Stimulated activated CD4-positive, alpha-beta T cell treated with anti-CD3 and anti-CD28 coated beads, Interleukin-1b, Interleukin-23, amount 100 ng/mL, for 48 hours (primary cell): ENCODE measurements at regions not wholly inside any gene's neighbourhood (a gene's known extent, or its start where the extent isn't known, plus 50 kb on each side); places are given as distances from the start of the nearest gene placed in this dataset.
"Not testable (repeated sequence)": the region's sequence is repeated elsewhere in the genome, so short reads cannot be mapped to it uniquely, and the experiment has no call there.

Experiments used
- DNase-seq: peaks from one replicate; pipeline ENCODE4 v3.0.0-alpha.2; 2020

DNA sequence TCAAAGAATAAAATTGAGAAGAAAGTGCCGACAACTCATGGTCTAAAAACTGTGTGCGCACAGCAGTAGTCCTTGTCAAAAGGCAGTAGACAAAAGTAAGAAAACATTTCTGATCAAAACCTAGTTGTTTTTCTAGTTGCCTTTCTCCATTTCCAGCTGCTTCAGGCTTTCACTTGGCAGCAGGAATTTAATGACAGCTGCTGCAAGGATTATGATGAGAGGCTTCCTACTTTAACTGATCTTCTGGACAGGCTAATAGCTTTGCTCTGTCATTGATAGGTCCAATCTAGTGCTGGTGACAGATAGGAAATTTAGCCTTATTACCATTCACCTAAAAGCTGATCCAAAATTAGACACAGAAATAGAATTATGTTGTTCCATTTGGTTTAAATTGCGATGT, 110.7 kb upstream of the SEMA3C start:
- DNase-seq: no peak

DNA sequence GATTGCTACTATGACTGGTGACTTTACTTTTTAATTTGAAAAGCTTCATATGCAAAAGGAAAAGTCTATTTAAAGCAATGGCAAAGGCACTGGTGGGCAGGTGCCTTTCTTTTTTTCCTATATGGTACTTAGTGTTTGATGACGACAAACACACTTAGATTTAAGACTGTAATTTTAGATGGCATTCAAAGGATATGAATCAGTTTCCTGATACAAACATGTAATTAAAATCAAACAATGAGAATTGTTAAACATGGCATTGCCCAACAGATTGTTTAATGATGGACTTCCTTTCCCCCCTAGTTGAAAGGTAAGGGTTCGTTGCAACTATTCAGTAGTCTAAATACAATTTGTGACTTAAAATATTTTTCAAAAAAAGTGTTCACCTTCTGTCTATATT, 106.5 kb upstream of the SEMA3C start:
- DNase-seq: no peak

DNA sequence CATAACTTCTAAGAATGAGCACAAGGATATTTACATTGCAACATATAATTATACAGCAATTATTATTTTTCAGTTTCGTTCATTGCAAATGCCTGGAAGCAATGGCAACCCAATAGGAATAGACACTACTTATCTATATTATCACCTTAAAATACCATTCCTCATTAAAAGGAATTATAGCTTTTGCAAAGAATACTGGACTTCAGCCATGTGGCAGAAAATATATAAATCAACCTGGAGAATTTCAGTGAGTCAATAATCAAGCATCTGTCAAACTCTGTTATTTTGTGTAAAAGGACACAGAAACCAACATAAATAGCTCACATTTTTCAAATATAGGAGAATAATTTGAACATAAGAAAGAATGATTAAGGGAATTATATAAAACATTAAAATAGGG, 96.1 kb upstream of the SEMA3C start:
- no peak for DNase-seq

DNA sequence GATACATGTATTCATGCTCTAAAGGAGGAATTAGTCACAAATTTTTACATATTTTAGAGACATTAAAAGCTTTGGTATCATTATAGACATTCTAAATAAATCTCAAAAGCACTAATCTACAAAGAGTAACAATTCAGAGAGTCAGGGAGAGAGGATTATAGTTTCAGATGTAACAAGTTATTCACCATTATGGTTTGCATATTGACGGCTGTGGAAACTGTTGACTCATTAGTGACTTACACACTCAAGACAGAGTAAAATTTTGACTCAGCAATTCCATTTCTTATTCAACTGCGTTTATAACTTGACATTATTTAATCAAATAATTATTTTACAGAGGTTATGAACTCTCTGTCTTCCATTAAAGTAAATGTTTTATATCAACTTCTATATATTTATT, 95.4 kb upstream of the SEMA3C start:
- DNase-seq: no peak

- DNase-seq: no peak
Observed at GRCh38 chr7:81013083-81013817, 94.4 kb upstream of the SEMA3C start.

DNA sequence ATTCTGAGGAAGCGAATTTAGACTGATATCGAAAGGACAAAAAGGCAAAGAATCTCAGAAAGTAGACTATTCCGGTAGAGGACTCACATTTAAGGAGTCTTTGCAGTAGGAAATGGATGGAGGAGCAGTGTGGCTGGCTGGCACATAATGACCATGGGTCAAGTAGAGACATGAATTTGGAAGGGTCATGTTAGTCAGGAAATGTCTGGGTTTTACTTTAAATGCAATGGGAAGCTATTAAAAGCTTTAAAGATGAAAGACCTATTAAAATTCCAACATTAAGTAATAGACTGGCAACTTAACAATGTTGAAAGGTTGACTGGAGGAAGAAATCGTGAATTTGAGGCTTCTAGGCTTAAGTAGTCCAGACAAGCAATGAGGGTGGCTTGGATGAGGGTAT, 90.0 kb upstream of the SEMA3C start:
- DNase-seq: no peak

DNA sequence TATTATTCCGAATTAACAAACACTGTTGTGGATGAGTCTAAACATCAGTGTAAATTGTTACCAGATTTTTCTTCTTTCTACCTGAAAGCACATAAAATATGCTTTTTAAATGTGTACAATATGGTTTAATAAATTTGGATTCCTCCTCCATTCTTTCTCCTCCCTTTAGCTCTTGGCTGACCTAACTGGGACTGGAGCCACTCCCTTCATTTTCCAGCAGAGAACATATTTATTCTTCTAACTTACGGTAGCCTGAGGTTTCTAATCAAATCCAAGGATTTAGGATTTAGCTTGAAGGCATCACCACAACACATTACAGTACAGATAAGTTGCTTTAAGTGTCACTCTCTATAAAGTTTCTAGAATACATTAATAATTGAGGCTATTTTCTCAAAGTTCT, 88.2 kb upstream of the SEMA3C start:
- no peak for DNase-seq

DNA sequence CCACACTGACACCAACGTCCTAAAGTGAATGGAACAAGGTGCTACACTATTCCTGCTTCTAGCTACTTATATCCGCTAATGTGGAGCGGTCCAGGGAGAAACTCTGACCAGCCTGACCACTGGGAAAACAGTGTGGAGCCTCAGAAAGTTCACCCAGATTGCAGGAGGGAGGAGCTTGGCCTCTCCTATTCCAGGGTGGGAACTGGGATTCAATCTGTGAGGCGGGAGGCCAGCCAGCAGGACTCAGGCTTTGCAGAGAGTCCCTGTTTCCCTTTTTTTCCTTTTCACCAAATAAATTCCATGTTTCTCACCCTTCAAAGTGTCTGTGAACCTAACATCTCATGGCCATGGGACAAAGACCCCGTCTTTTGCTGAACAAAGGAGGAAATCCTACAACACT, 86.4 kb upstream of the SEMA3C start:
- DNase-seq: no peak

DNA sequence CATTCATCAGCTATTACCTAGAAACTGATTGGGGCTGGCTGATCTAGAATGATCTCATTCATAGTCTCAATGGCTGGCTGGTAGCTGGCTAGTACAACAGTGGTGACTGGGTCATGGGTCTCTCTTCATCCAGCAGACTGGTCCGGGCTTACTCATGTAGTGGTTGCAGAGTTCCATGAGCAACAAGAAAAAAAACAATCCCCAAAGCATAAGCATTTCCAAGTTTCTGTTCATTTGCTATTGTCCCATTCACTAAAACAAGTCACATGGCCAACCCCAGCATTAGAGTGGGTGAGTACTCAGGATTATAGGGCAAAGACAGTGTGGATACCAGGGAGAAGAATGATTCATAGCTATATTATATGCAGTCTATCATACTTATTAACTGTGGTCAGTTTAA, 85.2 kb upstream of the SEMA3C start:
- DNase-seq: no peak

DNA sequence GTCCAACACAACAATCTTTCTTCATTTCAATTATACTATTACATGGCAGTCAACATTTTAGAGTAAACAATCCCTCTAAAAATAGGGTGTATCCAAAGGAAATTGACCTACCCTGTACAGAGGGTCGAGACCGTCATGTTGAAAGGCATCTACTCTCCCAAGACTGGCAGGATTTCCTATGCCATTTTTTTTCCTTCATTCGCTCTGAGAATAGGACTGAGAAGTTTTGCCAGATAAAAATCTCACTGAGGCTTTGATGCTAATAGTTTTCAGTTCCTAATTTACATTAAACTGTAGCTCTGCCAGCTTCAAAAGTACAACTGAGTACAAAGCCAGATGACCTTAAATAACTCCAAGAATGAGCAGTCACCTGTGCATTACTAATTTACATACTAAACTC, 84.5 kb upstream of the SEMA3C start:
- no peak for DNase-seq

GRCh38 chr7:81002421-81002820, 83.6 kb upstream of the SEMA3C start:
- DNase-seq: no peak

GRCh38 chr7:80999771-81000170, 80.9 kb upstream of the SEMA3C start:
- DNase-seq: no peak

DNA sequence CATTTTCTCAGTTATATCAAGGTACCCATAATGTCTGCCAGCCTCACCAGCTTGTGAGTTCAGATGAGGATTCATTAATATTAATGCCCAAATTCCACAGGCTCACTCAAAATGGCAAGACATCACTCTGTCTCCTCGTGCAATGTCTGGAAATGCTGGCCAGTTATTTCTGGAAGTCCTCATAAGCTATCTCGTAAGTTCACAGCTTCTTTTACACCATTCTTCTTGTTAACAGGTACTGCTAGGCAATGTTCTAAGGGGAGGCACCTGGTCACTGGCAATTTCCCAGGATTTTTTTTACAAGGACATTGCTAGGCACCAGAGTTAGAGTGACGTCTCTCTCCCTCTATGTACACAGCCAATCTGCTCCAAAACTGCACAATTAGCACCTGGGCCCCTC, 80.2 kb upstream of the SEMA3C start:
- no peak for DNase-seq

DNA sequence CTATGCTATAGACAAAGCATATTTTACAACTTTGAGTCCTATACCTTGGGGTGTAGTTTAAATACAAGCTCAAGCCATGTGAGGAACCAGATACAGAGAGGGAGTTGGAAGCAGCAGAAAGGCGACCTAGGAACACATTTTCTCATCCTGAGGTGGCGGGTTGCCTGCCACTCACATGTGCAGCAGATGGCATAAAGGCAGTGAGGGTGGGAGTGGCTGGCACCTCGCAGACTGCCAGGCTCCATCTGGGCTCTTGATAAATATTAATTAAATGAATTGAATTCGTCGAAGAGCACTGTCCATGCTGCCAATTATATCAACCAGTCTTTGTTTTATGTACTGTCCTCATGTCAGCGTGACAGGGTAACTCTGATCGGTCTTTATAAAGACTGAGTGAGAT, 79.0 kb upstream of the SEMA3C start:
- DNase-seq: no peak

- DNase-seq: not testable (repeated sequence)
Observed at GRCh38 chr7:80996236-80996635, 77.4 kb upstream of the SEMA3C start.

DNA sequence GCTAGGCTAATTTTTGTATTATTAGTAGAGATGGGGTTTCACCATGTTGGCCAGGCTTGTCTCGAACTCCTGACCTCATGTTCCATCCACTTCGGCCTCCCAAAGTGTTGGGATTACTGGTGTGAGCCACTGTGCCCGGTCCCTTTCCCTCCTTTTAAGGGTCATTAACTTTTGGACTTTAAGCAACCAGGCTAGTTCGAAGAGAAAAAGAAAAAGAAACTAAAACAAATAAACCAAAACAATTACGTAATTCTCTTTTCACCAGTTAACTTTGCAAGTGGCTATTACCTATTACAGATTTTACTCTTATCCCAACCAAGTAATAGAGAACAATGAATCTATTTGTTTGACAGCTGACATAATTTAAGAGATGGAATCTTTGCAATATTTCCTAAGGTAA, 72.8 kb upstream of the SEMA3C start:
- DNase-seq: no peak

DNA sequence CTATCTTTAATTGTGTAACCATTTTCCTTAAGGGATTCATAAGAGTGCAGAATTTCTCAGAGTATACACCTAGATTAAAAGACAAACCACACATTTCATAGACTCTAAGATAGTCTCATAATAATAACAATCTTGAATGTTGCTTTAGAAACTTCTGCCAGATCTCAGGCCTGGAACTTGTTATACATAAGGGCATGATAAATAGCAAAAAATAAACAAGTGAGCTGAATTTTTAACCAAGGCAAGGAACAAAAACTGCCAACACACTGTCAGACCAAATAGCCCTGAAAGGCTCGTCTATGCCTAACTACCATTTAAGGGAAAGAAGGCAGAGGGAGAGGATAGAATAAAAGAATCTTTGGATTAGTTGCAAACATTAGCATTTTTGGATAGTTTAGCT, 65.8 kb upstream of the SEMA3C start:
- no peak for DNase-seq

- no peak for DNase-seq
Observed at GRCh38 chr7:80981405-80981804, 62.6 kb upstream of the SEMA3C start.

- DNase-seq: no peak
Observed at GRCh38 chr7:80977751-80978150, 58.9 kb upstream of the SEMA3C start.

DNA sequence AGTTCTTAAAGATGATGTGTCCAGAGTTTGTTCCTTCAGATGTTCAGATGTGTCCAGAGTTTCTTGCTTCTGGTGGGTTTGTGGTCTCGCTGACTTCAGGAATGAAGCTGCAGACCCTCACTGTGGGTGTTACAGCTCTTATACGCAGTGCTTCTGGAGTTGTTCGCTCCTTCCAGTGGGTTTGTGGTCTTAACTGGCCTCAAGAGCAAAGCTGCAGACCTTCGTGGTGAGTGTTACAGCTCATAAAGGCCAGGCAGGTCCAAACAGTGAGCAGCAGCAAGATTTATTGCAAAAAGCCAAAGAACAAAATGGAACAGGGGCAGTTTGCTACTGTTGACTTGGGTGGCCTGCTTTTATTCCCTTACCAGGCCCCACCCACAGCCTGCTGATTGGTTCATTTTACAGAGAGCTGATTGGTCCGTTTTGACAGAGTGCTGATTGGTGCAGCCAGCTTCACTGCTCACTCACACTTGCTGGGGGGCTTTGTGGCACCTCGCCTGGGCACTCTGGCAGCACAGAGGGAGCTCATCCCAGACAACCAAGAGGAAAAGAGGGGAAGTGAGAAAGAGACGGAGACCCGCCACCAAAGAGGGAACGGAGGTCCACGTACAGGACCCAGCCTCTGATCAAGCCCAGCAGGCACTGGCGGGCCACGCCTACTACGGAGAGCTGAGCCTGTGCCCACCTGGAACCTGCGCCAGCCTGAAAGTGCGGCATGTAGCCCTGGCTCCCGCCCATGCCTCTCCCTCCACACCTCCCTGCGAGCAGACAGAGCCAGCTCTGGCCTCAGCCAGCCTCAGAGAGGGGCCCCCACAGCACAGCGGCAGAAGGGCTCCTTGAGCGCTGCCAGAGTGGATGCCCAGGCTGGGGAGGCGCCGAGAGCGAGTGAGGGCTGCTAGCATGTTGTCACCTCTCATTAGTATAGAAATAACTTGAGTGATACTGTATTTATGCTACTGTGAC, 55.8 kb upstream of the SEMA3C start:
- DNase-seq: no peak

- no peak for DNase-seq
Observed at GRCh38 chr7:80971225-80971624, 52.4 kb upstream of the SEMA3C start.
